HEK293T (cell line): ENCODE measurements at regions not wholly inside any gene's neighbourhood (a gene's known extent, or its start where the extent isn't known, plus 50 kb on each side); places are given as distances from the start of the nearest gene placed in this dataset.
"Not testable (repeated sequence)": the region's sequence is repeated elsewhere in the genome, so short reads cannot be mapped to it uniquely, and the experiment has no call there.

Experiments used
- CTCF ChIA-PET: fragments of 350-600 bp; formaldehyde crosslinking; extraction: SDS; loops from one replicate; lab custom pipeline; 2021; ENCODE audit warnings: antibody characterized with exemption, inconsistent platforms; lab: Yijun Ruan, JAX
- POLR2A ChIA-PET: fragments of 350-600 bp; formaldehyde crosslinking; extraction: SDS; loops from one replicate; lab custom pipeline; 2020; ENCODE audit warnings: antibody characterized with exemption, inconsistent platforms; lab: Yijun Ruan, JAX
- DNase-seq: peaks from one replicate; pipeline ENCODE4 v3.0.0; 2012; ENCODE audit warnings: mixed read lengths; ENCODE audit errors: extremely low spot score
- ARNT ChIP-seq: fragments of 450-650 bp; IDR thresholded peaks from 2 replicates; pipeline ENCODE4 v1.6.1; 2017; ENCODE audit warnings: mild to moderate bottlenecking
- BHLHE40 ChIP-seq: fragments of 450-650 bp; IDR thresholded peaks from 2 replicates; pipeline ENCODE4 v1.6.1; 2016; ENCODE audit warnings: mild to moderate bottlenecking, moderate library complexity, borderline replicate concordance
- CTBP1 ChIP-seq: fragments of 450-650 bp; IDR thresholded peaks from 2 replicates; pipeline ENCODE4 v1.6.1; 2016; ENCODE audit warnings: borderline replicate concordance
- ELF4 ChIP-seq: fragments of 450-650 bp; IDR thresholded peaks from 2 replicates; pipeline ENCODE4 v1.6.1; 2017; ENCODE audit warnings: antibody characterized with exemption
- FOXA1 ChIP-seq: fragments of 450-650 bp; IDR thresholded peaks from 2 replicates; pipeline ENCODE4 v1.6.1; 2016; ENCODE audit warnings: mild to moderate bottlenecking
- FOXK2 ChIP-seq: fragments of 450-650 bp; IDR thresholded peaks from 2 replicates; pipeline ENCODE4 v1.6.1; 2016; ENCODE audit warnings: mild to moderate bottlenecking
- FOXM1 ChIP-seq: fragments of 450-650 bp; IDR thresholded peaks from 2 replicates; pipeline ENCODE4 v1.6.1; 2017; ENCODE audit warnings: mild to moderate bottlenecking, borderline replicate concordance
- HDGF ChIP-seq: fragments of 450-650 bp; IDR thresholded peaks from 2 replicates; pipeline ENCODE4 v1.6.1; 2017; ENCODE audit warnings: antibody characterized with exemption, borderline replicate concordance
- L3MBTL2 ChIP-seq: fragments of 450-650 bp; conservative IDR thresholded peaks from 2 replicates; pipeline ENCODE4 v1.6.1; 2016; ENCODE audit warnings: mild to moderate bottlenecking
- LEF1 ChIP-seq: fragments of 450-650 bp; IDR thresholded peaks from 2 replicates; pipeline ENCODE4 v1.6.1; 2017; ENCODE audit warnings: mild to moderate bottlenecking, borderline replicate concordance
- NFRKB ChIP-seq: fragments of 450-650 bp; IDR thresholded peaks from 2 replicates; pipeline ENCODE4 v1.6.1; 2016; ENCODE audit warnings: mild to moderate bottlenecking, moderate library complexity
- SP1 ChIP-seq: fragments of 450-650 bp; IDR thresholded peaks from 2 replicates; pipeline ENCODE4 v1.6.1; 2017
- SUZ12 ChIP-seq: fragments of 450-650 bp; IDR thresholded peaks from 2 replicates; pipeline ENCODE4 v1.6.1; 2016; ENCODE audit warnings: mild to moderate bottlenecking
- TARDBP ChIP-seq: fragments of 450-650 bp; IDR thresholded peaks from 2 replicates; pipeline ENCODE4 v1.6.1; 2016
- ZNF384 ChIP-seq: fragments of 450-650 bp; IDR thresholded peaks from 2 replicates; pipeline ENCODE4 v1.6.1; 2016
- TF ChIP-seq, protein P1 (sequence below): fragments of 450-650 bp; IDR thresholded peaks from 2 replicates; pipeline ENCODE4 v1.6.1; 2016

- ChIA-PET CTCF (no interaction called here), POLR2A (no interaction called here)
- no peak for DNase-seq
- TF ChIP-seq, protein P1, sequence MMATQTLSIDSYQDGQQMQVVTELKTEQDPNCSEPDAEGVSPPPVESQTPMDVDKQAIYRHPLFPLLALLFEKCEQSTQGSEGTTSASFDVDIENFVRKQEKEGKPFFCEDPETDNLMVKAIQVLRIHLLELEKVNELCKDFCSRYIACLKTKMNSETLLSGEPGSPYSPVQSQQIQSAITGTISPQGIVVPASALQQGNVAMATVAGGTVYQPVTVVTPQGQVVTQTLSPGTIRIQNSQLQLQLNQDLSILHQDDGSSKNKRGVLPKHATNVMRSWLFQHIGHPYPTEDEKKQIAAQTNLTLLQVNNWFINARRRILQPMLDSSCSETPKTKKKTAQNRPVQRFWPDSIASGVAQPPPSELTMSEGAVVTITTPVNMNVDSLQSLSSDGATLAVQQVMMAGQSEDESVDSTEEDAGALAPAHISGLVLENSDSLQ: no peak
- TF ChIP-seq ZNF384 (no peak), HDGF (no peak), BHLHE40 (no peak), SP1 (no peak), FOXM1 (no peak), L3MBTL2 (no peak), TARDBP (no peak), LEF1 (no peak), FOXA1 (no peak)
These were observed 270.0 kb downstream of the KCNRG start for GRCh38 chr13:50285283-50285682.

- TF ChIP-seq ARNT (no peak), HDGF (no peak), TARDBP (no peak), FOXA1 (no peak), FOXK2 (no peak), CTBP1 (no peak), ELF4 (no peak), L3MBTL2 (no peak), BHLHE40 (no peak), SUZ12 (no peak), NFRKB (no peak), LEF1 (no peak), FOXM1 (no peak)
- TF ChIP-seq, protein P1: no peak
- DNase-seq: no peak
- POLR2A ChIA-PET: no interaction called here
- CTCF ChIA-PET: interaction anchor here (0.5 kb wide), 1 partner anchor 238 kb away, joined by 7 read pairs; no protein-coding TSS in a partner anchor
These were observed 271.1 kb downstream of the KCNRG start for GRCh38 chr13:50286324-50286723.

GRCh38 chr13:50290186-50290585 lies 274.9 kb downstream of the KCNRG start:
- CTCF ChIA-PET: no interaction called here
- POLR2A ChIA-PET: no interaction called here

DNA sequence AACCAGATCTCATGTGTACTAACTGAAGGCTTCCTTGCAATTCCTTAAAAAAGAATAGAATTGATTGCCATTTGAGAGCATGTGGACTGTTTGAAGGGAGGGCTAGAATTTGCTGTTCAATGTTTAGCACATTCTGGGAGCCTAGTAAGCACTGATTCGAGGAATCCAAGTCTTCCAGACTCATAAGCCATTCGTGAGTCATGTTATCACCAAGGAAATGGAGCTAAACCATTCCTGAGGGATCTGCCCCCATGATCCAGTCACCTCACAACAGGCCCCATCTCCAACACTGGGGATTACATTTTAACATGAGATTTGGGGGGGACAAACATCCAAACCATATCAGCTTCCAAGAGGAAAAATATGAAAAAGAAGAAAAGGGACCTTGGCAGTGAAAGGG lies 276.4 kb downstream of the KCNRG start:
- ChIA-PET CTCF (no interaction called here), POLR2A (no interaction called here)
- no peak for DNase-seq
- TF ChIP-seq TARDBP (no peak), HDGF (no peak), LEF1 (no peak), ELF4 (no peak), FOXM1 (no peak), FOXK2 (no peak), SP1 (no peak), ARNT (no peak), CTBP1 (no peak), FOXA1 (no peak), ZNF384 (no peak), BHLHE40 (no peak), SUZ12 (no peak), L3MBTL2 (no peak), NFRKB (no peak)
- TF ChIP-seq, protein P1: no peak

More at GRCh38 chr13:50290186-50290585, 274.9 kb downstream of the KCNRG start:
- no peak for DNase-seq
- no peak for TF ChIP-seq FOXM1
- TF ChIP-seq FOXA1: no peak
- TF ChIP-seq ZNF384: no peak
- no peak for TF ChIP-seq LEF1
- TF ChIP-seq, protein P1: no peak
- no peak for TF ChIP-seq SUZ12
- no peak for TF ChIP-seq L3MBTL2
- TF ChIP-seq ELF4: no peak
- no peak for TF ChIP-seq ARNT
- no peak for TF ChIP-seq HDGF
- TF ChIP-seq SP1: no peak
- TF ChIP-seq BHLHE40: no peak
- TF ChIP-seq TARDBP: no peak
- no peak for TF ChIP-seq FOXK2
- no peak for TF ChIP-seq NFRKB
- TF ChIP-seq CTBP1: no peak

DNA sequence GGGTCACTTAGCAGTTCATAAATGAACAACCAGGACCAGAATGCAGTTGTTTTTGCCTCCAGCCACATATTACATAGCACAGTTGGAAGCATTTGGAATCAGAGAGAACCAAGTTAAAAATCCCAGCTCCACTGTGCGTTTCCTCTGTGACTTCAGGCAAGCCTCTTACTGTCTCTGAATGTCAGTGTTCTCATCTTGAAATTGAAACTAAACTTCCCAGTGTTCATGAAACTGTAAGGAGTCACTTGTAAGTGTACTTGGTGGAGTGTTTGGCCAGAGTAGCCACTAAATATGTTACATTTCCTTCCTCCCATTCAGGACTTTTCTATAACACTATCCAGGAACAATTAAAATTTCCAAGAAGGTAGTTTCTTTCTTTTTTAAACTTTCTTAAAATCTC lies 276.8 kb downstream of the KCNRG start:
- DNase-seq: no peak
- CTCF ChIA-PET: no interaction called here
- TF ChIP-seq FOXA1 (no peak), ELF4 (no peak), BHLHE40 (no peak), SP1 (no peak), TARDBP (no peak), LEF1 (no peak), ZNF384 (no peak), FOXK2 (no peak), ARNT (no peak), L3MBTL2 (no peak), HDGF (no peak), FOXM1 (no peak), CTBP1 (no peak), SUZ12 (no peak), NFRKB (no peak)
- TF ChIP-seq, protein P1: no peak
- POLR2A ChIA-PET: no interaction called here

- CTCF ChIA-PET, POLR2A ChIA-PET, DNase-seq: not testable (repeated sequence)
These were observed 279.2 kb downstream of the KCNRG start for GRCh38 chr13:50294425-50294824.
